ENCODE measurements at regions not wholly inside any gene's neighbourhood (a gene's known extent, or its start where the extent isn't known, plus 50 kb on each side); places are given as distances from the start of the nearest gene placed in this dataset.
"Not testable (repeated sequence)": the region's sequence is repeated elsewhere in the genome, so short reads cannot be mapped to it uniquely, and the experiment has no call there.

GRCh38 chr10:28977518-28977917, 300.2 kb downstream of the BAMBI start:
- no peak overlapping the region for H3K4me3 ChIP-seq

GRCh38 chr10:28980264-28980663, 302.9 kb downstream of the BAMBI start:
- no peak overlapping the region for H3K27ac ChIP-seq
- no peak overlapping the region for H3K4me3 ChIP-seq

More at GRCh38 chr10:28977518-28977917, 300.2 kb downstream of the BAMBI start:
- no peak overlapping the region for H3K27ac ChIP-seq

- Histone ChIP-seq H3K27ac (no peak overlapping the region), H3K4me3 (no peak overlapping the region)
These were observed 303.7 kb downstream of the BAMBI start for GRCh38 chr10:28981007-28981406.

- Histone ChIP-seq H3K4me3 (no peak overlapping the region), H3K27ac (no peak overlapping the region)
These were observed 305.7 kb downstream of the BAMBI start for GRCh38 chr10:28982974-28983373.

DNA sequence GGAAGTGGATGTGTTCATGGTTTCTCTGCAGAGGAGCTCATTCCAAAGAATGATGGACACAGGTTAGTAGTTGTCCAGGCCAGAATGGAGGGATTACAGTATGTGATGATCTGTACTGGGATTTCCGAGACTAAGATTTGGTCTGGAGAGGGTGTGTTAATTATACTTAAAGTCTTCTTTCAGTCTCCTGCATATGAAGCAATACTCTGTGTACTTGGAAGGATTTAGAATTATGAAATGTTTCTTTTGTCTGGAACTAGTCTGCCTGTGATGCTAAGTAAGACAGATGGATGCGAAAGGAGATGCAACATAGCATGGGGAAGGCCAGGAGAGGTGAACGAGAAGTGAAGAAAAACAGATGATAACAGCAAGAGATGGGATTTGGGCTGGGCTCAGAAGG, 305.1 kb upstream of the LYZL1 start:
- no peak overlapping the region for H3K27ac ChIP-seq
- no peak overlapping the region for H3K4me3 ChIP-seq

DNA sequence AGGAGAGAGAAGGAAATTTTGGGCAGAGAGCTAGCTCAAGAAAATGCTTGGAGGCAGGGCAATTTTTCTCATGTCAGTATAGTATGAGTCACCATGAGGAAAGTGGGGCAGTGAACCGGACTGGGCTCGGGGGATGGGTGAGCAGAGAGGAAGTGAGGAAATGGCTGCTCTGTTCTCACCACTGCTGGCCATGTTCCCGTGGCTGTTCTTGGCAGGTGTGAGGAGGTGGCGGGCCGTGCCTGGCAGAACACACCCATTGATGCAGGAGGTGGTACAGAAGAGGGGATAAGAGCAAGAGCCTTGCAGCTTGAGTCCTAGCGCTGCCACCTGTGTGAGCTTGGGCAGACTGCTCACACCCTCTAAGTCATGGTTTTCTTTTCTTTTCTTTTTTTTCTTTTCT, 304.4 kb upstream of the LYZL1 start:
- Histone ChIP-seq H3K4me3 (no peak overlapping the region), H3K27ac (no peak overlapping the region)

DNA sequence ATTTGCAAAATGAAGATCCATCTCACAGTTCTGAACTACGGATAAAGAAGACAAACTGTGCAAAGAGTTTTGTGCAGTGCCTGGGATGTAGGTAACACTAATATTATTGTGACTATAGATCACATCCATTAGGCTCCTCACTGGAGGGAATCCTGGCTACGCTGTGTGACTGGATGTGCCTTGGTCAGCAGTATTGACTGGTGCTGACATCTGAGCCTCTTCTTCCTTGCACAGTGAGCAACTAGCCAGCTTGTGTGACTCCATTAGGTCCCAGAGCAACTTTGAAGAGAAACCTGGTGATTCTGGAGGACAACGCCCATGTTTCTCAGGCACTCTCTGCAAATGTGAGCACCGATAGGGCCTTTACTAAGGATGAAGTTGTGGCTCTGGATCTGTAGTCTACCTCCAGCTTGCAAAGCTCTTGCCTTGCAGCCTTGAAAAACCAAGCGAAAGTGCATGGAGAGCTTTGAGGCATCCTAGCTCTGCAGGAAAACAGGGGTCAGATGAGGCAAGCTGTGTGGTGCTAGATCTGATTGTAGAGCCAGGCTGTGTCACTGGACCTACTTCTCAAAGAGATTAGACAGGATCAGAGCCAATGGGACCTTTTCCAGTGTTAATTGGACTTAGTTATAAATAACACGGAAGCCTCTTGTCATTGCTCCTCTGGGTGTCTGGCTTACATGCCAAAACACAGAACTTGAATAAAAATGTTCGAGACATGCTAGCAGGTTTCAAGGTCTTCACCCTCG, 303.6 kb upstream of the LYZL1 start:
- H3K27ac ChIP-seq = no peak overlapping the region
- H3K4me3 ChIP-seq = no peak overlapping the region

GRCh38 chr10:28986117-28986792, 302.6 kb upstream of the LYZL1 start:
- Histone ChIP-seq H3K4me3 (no peak overlapping the region), H3K27ac (no peak overlapping the region)

GRCh38 chr10:28986856-28987255, 302.0 kb upstream of the LYZL1 start:
- H3K27ac ChIP-seq = no peak overlapping the region
- no peak overlapping the region for H3K4me3 ChIP-seq

- Histone ChIP-seq H3K4me3 (no peak overlapping the region), H3K27ac (no peak overlapping the region)
These were observed 301.1 kb upstream of the LYZL1 start for GRCh38 chr10:28987555-28988320.

GRCh38 chr10:28988980-28989379, 299.9 kb upstream of the LYZL1 start:
- Histone ChIP-seq H3K4me3 (no peak overlapping the region), H3K27ac (no peak overlapping the region)

- no peak overlapping the region for H3K27ac ChIP-seq
- H3K4me3 ChIP-seq = no peak overlapping the region
These were observed 297.3 kb upstream of the LYZL1 start for GRCh38 chr10:28991333-28992270.

GRCh38 chr10:28993056-28993455, 295.8 kb upstream of the LYZL1 start:
- Histone ChIP-seq H3K4me3 (no peak overlapping the region), H3K27ac (no peak overlapping the region)

- no peak overlapping the region for H3K27ac ChIP-seq
- no peak overlapping the region for H3K4me3 ChIP-seq
These were observed 295.0 kb upstream of the LYZL1 start for GRCh38 chr10:28993861-28994260.

DNA sequence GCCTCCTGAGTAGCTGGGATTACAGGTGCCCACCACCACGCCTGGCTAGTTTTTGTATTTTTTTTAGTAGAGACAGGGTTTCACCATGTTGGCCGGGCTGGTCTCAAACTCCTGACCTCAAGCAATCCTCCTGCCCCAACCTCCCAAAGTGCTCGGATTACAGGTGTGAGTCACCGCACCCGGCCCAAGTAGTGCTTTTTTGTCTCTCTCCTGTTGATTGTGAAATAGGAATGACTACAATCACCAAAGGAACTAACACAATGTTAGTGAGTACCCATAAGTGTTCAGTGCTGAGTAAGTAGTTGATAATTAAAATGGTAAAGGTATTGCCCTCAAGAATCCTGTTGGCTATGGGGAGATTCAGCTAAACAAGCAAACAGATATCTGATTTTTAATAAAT, 294.1 kb upstream of the LYZL1 start:
- H3K4me3 ChIP-seq = not testable (repeated sequence)

GRCh38 chr10:28995497-28995896, 293.4 kb upstream of the LYZL1 start:
- no peak overlapping the region for H3K4me3 ChIP-seq
- no peak overlapping the region for H3K27ac ChIP-seq

More for the DNA sequence above, 294.1 kb upstream of the LYZL1 start:
- not testable (repeated sequence) for H3K27ac ChIP-seq

- no peak overlapping the region for H3K27ac ChIP-seq
These were observed 292.5 kb upstream of the LYZL1 start for GRCh38 chr10:28996345-28996744.

GRCh38 chr10:28996947-28997551, 291.8 kb upstream of the LYZL1 start:
- Histone ChIP-seq H3K4me3 (no peak overlapping the region), H3K27ac (no peak overlapping the region)

More at GRCh38 chr10:28996345-28996744, 292.5 kb upstream of the LYZL1 start:
- no peak overlapping the region for H3K4me3 ChIP-seq

DNA sequence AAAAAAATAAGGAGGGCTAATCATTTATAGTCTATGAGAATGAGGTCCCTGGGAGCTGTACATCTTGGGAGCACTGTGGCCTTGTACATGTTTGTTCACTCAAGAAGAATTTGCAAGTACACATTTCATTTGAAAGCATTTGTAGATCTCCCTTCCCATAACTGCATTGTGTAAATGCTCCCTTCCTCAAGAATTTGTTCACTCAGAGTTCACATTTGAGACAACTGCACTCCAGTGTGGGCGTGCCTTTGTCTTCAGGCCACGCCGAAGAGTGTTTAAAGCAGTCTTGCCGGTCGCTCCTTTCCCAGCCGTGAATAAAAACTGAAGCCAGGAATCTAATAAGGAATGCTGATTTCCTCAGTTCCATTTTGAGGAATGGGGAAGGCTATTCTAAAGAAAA, 291.1 kb upstream of the LYZL1 start:
- no peak overlapping the region for H3K4me3 ChIP-seq
- H3K27ac ChIP-seq = no peak overlapping the region
